Dermis blood vessel endothelial cell (primary cell): ENCODE measurements at regions not wholly inside any gene's neighbourhood (a gene's known extent, or its start where the extent isn't known, plus 50 kb on each side); places are given as distances from the start of the nearest gene placed in this dataset.
"Not testable (repeated sequence)": the region's sequence is repeated elsewhere in the genome, so short reads cannot be mapped to it uniquely, and the experiment has no call there.

Experiments used
- DNase-seq: peaks from one replicate; pipeline ENCODE4 v3.0.0; 2010

- peak; percentile 27 for DNase-seq
Measured at GRCh38 chr3:88000853-88001252, 58.0 kb downstream of the CGGBP1 start.

DNA sequence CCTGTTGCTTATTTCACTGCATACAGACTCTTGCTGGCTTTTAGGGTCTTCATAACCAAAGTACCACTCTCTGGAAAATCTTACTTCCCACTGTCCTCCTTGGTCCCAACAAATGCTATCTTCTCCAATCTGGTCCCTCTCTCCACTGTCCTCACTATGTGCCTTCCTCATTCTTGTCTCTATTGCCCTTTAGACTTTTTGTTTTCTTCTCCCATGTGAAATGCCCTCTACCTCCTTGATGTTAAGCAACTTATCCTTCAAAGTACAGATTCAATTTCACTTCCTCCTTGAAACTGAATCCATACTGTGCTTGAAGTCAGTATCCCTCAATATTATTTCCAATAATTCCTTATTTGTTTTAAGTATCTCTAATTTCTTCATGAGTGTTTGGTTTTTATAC, 60.8 kb downstream of the CGGBP1 start:
- DNase-seq: no peak

DNA sequence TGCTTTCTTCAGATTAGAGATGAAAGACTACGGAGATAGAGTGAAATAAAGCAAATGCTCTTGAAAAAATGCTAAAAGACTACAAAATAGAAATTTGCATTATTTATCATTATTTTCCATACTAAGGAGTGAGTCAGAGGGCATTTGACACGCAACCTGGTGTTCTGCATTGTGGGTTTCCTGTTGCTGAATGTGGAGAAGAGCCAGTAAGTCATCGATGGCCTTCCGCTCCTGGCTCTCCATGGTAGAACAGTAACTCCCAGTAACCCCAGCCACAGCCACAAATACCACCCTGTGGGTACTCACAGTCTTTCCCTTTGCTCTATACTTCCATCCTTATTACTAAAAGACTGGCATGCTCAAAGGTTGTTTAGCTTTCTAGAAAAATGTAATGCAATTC, 61.5 kb downstream of the CGGBP1 start:
- DNase-seq: peak; percentile 57

DNA sequence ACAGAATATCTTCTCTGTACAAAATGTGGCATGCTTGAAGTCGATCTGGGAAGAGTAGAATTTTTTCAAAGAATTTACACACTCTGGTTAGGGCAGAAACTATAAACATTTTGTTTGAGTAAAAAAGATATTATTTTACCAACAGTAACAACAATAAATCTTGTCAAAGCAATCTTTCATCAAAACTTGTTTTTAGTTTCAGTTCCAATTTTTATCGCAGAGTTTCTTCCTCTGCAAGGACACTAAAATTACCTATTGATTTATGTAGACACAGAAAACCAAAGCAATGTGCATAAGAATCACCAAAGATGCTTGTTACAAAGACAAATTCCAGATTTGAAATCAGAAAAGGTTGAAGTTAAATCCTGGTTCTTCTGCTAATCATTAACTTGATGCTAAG, 61.9 kb downstream of the CGGBP1 start:
- no peak for DNase-seq

DNA sequence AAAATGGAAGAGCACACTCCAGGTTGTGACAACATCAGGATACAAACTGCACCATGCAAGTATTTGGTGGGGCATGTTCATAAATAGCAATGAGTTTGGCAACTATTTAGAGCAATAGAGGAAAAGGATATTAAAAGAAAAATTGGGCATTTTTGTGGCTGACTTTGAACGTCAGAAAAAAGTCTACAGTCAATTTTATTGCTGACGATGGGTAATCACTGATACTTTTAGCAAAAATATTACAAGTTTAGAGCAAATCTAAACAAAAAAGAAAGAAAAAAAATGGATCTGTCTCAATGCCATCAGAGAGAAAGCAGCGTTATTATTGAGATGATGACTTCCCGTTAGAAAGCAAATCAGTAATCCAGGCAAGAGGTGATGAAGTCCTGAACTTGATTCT, 65.2 kb downstream of the CGGBP1 start:
- DNase-seq: no peak

- no peak for DNase-seq
Measured at GRCh38 chr3:87987952-87988351, 70.9 kb downstream of the CGGBP1 start.

DNA sequence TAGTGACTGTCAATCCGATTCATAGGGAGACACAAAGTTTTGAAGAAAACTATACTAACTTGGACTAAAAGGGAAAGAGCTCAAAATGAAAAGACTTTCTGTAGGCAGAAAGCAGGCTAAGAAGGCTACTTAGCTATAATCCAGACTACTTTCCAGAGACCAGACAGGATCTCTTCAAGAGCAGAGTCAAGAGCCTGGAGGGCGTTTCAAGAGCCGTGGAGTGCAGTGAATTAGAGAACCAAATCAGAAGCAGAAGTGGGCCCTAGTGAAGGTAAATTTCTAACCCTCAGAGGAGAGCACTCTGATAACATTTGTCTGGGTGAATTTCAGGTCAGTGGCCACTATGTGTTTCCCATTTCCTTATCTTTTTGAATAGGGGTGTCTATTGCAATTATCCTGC, 76.4 kb downstream of the CGGBP1 start:
- DNase-seq: no peak

DNA sequence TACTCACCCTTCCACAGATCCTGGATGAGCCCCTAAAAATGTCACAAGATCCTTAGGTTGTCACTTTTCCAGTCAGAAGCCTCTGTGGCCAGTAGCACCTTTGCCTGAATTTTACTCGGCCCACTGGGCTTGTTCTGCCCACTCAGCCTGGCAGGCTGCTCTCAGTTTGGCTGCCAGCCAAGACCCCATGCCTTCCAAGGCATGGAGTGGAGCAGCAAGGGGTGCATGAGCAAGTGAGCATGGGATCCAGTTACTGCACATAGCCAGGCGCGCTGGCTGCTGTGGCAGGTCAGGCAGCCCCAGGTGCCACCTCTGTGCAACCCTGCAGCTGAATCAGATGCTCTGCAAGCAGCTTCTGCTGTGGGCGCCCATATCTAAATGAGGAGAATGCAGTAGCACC, 79.3 kb downstream of the CGGBP1 start:
- no peak for DNase-seq

GRCh38 chr3:87977765-87978164, 81.0 kb downstream of the CGGBP1 start:
- DNase-seq: no peak

DNA sequence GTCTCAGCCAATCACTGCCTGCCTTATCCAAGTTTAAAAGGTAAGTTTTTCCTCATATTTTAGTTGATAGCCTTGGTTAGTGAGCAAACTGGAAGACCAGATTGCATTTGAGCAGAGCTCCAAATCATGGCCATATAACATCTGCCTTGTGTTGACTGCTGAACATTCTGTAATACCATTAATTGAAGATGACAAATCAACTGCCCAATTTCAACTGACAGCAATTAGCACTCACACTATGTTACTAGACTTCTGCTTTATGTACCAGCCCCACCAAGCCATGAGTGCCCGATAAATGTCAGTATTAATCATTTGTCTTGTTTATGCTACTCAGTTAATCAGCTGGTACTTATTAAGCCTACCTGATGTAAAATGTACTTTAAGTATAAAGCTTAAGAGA, 83.1 kb downstream of the CGGBP1 start:
- no peak for DNase-seq

DNA sequence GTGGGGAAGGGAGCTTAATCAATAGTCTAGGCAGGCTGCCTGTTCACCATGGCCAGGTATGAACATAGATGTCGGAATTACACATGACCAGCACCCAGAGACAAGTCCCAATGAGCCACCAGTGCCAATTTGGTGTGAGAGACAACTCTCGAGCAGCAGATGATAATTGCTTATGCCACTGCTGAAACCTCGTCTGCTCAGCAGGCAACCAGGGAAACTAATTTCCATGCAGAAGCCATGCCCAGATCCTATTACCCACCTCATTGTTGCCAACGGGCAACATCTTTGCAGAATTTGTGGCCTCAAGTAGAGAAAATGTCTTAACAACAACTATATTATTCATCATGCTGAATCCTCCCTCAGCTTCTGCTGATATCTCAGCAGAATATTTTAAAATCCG, 84.9 kb downstream of the CGGBP1 start:
- no peak for DNase-seq

GRCh38 chr3:87969620-87970019, 89.2 kb downstream of the CGGBP1 start:
- no peak for DNase-seq

DNA sequence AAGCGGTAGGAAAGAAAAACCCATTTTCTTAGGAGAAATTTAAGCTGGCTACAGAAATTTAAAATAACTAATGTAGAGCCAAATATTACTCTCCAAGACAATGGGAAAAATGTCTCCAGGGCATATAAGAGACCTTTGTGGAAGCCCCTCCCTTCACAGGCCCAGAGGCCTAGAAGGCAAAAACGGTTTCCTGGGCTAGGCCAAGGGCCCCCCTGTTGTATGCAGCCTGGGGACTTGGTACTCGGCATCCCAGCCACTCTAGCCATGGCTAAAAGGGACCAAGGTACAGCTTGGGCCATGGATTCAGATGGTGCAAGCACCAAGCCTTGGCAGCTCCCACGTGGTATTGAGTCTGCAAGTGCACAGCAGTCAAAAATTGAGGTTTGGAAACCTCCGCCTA, 90.1 kb downstream of the CGGBP1 start:
- DNase-seq: no peak

DNA sequence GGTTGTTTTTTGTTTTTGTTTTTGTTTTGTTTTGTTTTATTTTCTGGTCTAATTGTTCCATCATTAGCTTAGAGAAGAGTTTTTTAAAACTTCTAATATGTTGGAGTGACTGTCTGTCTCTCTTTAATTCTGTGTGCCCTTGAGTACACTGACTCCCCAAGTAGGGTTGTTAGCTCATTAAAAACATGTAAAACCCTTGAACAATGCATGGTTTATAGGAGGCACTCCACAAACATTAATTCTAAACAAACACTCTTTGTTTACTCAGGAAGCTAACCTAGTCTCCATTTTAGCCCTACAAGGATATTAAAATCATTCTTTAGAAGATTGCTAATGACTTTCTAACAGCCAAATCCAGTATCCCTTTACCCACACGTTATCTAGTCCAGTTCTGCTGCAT, 100.5 kb downstream of the CGGBP1 start:
- DNase-seq: no peak

DNA sequence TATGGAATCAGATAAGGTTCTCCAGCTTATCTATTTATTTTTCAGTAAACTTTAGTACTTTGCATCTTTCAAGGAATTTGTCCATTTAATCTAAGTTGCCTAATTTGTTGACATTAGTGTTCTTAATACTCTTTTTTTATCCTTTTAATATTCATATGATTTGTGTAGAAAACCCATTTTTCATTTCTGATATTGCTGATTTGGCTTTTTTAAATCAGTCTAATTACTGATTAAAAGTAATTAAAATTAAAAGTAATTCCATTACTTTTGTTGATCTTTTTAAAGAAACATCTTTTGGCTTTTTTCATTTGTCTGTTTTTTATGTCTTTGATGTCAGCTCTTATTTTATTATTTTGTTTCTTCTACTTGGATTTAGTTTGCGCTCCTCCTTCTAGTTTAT, 101.2 kb downstream of the CGGBP1 start:
- no peak for DNase-seq

GRCh38 chr3:87949879-87950208, 109.0 kb downstream of the CGGBP1 start:
- DNase-seq: no peak

GRCh38 chr3:87949189-87949878, 109.5 kb downstream of the CGGBP1 start:
- DNase-seq: no peak

DNA sequence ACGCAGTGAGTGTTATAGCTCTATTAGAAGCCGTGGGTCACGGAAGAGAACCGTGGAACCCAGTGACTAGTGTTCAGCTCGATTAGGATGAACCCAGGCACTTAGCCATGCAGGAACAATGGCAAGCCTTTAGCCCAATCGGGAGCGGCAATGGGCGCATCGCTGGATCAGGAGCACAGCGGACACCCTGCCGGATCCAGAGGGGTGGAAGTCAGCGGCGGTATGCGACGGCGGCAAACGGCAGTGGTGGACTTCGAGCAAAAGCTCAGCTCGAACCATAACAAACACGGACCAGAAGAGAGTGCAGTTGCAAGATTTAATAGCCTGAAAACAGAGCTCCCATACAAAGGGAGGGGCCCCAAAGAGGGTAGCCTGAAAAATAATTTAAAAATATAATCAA, 112.8 kb downstream of the CGGBP1 start:
- not testable (repeated sequence) for DNase-seq

DNA sequence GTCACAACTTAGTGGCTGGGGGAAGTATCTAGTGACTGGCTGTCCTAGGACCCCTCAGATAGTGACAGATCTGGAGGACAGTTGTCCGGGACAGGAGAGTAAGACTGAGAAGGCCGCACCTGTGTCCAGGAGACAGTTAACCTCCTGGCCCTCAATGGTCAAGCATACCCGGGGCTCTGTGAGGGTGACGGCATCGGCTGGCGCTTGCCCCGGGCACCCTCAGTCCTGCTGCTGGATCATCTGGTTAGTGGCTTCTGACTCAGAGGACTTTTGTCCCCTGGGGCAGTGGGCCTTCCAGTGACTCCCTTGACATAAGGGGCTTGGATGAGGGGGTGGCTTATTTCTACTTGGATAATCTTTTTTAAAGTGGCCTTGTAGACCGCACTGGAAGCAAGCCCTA, 116.5 kb downstream of the CGGBP1 start:
- DNase-seq: not testable (repeated sequence)

GRCh38 chr3:87924485-87924884, 134.3 kb downstream of the CGGBP1 start:
- DNase-seq: no peak

DNA sequence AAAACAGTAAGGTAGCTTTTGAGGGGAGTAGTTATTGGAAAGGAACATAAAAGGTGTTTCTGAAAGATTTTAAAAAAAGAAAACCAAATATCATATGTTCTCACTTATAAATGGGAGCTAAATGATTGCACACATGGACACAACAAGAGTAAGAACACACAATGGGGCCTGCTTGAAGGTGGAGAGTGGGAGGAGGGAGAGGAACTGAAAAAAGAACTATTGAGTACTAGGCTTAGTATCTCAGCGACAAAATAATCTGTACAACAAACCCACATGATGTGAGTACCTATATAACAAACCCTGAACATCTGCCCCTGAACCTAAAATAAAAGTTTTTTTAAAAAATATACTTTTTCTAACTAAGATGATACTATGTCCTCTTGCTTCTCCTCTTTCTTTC, 138.3 kb downstream of the CGGBP1 start:
- DNase-seq: no peak

DNA sequence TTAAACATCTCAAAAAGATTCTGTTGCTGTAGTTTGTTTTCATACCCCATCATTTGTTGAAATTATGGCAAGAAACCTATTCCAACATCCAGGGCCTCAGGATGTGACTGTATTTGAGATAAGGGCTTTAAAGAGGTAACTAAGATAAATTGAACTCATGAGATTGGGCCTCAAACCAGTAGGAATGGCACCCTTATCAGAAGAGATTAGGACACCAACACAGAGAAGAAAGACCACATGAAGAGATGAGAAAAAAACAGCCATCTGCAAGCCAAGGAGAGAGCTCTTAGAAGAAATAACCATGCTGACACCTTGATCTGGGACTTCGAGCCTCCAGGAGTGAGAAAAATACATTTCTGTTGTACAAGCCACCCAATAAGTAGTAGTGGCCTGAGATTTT, 157.7 kb downstream of the CGGBP1 start:
- no peak for DNase-seq

DNA sequence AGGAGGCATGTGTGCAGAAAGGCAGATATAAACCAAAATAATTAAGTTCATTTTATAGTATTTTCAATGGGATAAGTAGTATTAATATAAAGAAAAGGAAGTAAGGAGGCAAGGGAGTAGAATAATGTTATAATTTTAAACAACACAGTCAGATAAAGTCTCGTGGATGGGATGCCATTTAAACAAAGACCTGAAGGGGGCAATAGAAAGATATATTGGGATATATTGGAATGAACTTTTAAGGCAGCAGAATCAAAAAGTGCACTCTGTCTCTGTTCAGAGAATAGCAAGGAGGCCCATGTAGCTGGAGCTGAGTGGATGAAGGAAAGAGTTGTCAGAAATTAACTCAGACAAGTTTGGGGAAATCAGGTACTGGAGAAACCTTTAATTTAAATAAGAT, 158.7 kb downstream of the CGGBP1 start:
- peak; percentile 13 for DNase-seq

- DNase-seq: no peak
Measured at GRCh38 chr3:87898971-87899370, 159.8 kb downstream of the CGGBP1 start.

GRCh38 chr3:87895983-87896382, 162.8 kb downstream of the CGGBP1 start:
- DNase-seq: no peak

DNA sequence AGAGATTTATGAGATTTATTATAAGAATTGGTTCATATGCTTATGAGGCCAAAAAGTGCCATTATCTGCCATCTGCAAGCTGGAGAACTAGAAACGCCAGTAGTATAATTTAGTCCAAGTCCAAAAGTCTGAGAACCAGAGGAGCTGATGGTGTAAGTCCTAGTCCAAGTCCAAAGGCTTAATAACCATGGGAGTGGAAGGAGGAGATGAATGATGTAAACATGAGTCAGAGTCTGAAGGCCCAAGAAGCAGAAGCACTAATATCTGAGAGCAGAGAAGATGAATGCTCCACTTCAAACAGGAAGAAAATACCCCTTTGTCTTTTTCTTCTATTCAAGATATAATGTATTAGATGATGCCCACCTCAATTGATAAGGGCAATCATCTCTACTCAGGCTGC, 185.7 kb downstream of the CGGBP1 start:
- DNase-seq: no peak
